ENCODE measurements at regions not wholly inside any gene's neighbourhood (a gene's known extent, or its start where the extent isn't known, plus 50 kb on each side); places are given as distances from the start of the nearest gene placed in this dataset.

GRCh38 chr12:125371033-125371432, 305.8 kb downstream of the AACS start:
- DNase-seq (ENCODE audit: low read depth) = no peak

GRCh38 chr12:125372085-125372484, 306.9 kb downstream of the AACS start:
- DNase-seq (ENCODE audit: low read depth) = no peak

GRCh38 chr12:125373375-125373774, 308.1 kb downstream of the AACS start:
- no peak for DNase-seq (ENCODE audit: low read depth)

GRCh38 chr12:125376422-125376821, 311.2 kb downstream of the AACS start:
- no peak for DNase-seq (ENCODE audit: low read depth)

- no peak for DNase-seq (ENCODE audit: low read depth)
Observed at GRCh38 chr12:125377093-125377492, 311.9 kb downstream of the AACS start.

- DNase-seq (ENCODE audit: low read depth) = no peak
Observed at GRCh38 chr12:125381373-125381772, 316.1 kb downstream of the AACS start.

GRCh38 chr12:125382926-125383325, 317.7 kb downstream of the AACS start:
- DNase-seq (ENCODE audit: low read depth) = no peak

GRCh38 chr12:125386652-125387051, 321.4 kb downstream of the AACS start:
- no peak for DNase-seq (ENCODE audit: low read depth)

- no peak for DNase-seq (ENCODE audit: low read depth)
Observed at GRCh38 chr12:125387206-125387605, 322.0 kb downstream of the AACS start.

- DNase-seq (ENCODE audit: low read depth) = no peak
Observed at GRCh38 chr12:125389061-125389697, 323.9 kb downstream of the AACS start.

GRCh38 chr12:125393569-125393968, 328.3 kb downstream of the AACS start:
- DNase-seq (ENCODE audit: low read depth) = no peak

GRCh38 chr12:125395583-125396215, 330.5 kb downstream of the AACS start:
- no peak for DNase-seq (ENCODE audit: low read depth)

- DNase-seq (ENCODE audit: low read depth) = no peak
Observed at GRCh38 chr12:125399489-125399888, 334.3 kb downstream of the AACS start.

- DNase-seq (ENCODE audit: low read depth) = no peak
Observed at GRCh38 chr12:125402874-125403789, 337.9 kb downstream of the AACS start.

- no peak for DNase-seq (ENCODE audit: low read depth)
Observed at GRCh38 chr12:125403843-125404242, 338.6 kb downstream of the AACS start.

GRCh38 chr12:125406131-125406530, 340.9 kb downstream of the AACS start:
- DNase-seq (ENCODE audit: low read depth) = no peak

- DNase-seq (ENCODE audit: low read depth) = no peak
Observed at GRCh38 chr12:125408718-125409117, 343.5 kb downstream of the AACS start.

- DNase-seq (ENCODE audit: low read depth) = no peak
Observed at GRCh38 chr12:125412506-125412905, 347.3 kb downstream of the AACS start.

GRCh38 chr12:125417446-125417845, 352.2 kb downstream of the AACS start:
- no peak for DNase-seq (ENCODE audit: low read depth)

GRCh38 chr12:125418902-125419564, 353.8 kb downstream of the AACS start:
- no peak for DNase-seq (ENCODE audit: low read depth)

- no peak for DNase-seq (ENCODE audit: low read depth)
Observed at GRCh38 chr12:125424909-125425308, 359.7 kb downstream of the AACS start.

- DNase-seq (ENCODE audit: low read depth) = no peak
Observed at GRCh38 chr12:125431516-125431915, 366.3 kb downstream of the AACS start.

All from stimulated activated CD8-positive, alpha-beta memory T cell treated with anti-CD3 and anti-CD28 coated beads, Interleukin-15, amount 100 ng/mL, for 1 hour (primary cell).